GM21825 (cell line): ENCODE measurements at regions not wholly inside any gene's neighbourhood (a gene's known extent, or its start where the extent isn't known, plus 50 kb on each side); places are given as distances from the start of the nearest gene placed in this dataset.

Experiments used
- ATAC-seq: cut with Tn5 transposase; IDR thresholded peaks from one replicate; pipeline ENCODE4 v1.9.1; 2021; ENCODE audit warnings: mild to moderate bottlenecking, moderate library complexity; ENCODE audit not compliant: unreplicated experiment

- ATAC-seq, result no peak
Measured at GRCh38 chr5:125401724-125402622, 655.5 kb upstream of the ZNF608 start.

DNA sequence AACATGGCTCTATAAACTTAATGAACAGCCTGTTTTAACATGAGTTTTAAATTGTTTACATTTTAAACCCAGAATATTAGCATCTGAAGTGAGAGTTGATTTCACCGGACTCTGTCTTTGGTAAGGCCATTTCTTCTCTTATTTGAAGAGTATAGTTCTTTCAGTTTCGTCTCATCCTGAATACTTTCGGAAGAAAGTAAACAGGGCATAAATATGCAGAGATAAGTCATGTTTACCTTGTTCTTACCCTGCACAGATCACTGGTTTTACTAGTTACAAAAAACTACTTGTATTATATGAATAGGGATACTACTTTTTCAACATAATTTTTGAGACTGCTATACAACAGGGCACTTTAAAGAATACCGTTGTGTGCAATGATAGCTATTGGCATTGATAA is 656.3 kb upstream of the ZNF608 start:
- ATAC-seq, result no peak

- no peak for ATAC-seq
Measured at GRCh38 chr5:125404056-125404455, 657.6 kb upstream of the ZNF608 start.

GRCh38 chr5:125408448-125409233 is 662.2 kb upstream of the ZNF608 start:
- peak; percentile 31 for ATAC-seq

DNA sequence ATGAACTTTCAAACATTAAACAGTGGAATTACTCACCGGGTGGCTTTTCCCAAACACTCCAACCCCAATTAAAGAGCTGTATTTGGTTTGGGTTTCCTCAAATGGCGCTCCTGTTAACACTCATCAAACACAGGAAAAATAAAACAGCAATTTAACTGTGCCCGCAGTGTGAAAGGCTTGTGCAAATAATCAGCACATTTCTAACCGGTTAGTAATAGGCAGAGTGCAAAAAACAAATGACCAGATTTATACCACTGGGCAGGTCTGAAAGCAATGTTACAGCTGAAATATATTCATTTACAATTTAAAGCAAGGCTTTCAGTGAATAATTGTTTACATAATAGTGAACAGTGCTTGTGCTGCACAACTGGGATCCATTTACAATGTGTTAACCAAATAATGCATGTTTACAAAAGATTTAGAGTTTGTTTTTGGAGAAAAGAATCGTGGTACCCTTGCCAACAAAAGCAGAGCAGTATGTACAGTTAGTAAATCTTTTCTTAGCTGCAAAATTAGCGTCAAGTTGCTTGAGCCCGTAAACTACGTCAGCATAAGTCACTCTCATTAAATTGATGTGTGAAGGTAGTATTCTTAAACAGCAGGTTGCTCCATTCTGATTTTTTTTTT is 662.9 kb upstream of the ZNF608 start:
- ATAC-seq, result no peak

- ATAC-seq, result no peak
Measured at GRCh38 chr5:125409861-125410536, 663.6 kb upstream of the ZNF608 start.

DNA sequence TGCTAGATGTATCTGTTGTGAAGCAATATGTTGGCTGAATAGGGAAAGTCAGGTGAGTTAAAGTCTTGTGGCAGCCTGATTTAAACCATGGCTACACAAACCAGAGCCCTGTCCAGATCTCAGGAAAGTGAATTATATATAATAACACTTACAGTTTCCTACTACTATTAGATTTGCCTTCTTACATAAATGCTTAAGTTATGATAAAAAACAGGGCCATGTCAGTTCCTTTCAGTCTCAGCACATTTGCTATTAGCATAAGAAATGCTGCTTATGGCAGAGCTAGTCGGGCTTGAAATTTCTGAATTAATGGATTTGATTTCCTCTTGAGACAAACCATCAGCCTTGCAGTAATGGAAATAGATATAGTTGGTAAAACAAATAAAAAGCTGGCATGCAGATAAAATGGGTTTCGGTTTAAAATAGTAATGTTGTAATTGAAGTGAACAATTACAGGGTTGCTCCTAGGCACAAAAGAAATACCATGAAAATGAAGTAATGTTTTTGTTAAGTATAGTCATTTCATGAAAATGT is 664.2 kb upstream of the ZNF608 start:
- ATAC-seq, result no peak

DNA sequence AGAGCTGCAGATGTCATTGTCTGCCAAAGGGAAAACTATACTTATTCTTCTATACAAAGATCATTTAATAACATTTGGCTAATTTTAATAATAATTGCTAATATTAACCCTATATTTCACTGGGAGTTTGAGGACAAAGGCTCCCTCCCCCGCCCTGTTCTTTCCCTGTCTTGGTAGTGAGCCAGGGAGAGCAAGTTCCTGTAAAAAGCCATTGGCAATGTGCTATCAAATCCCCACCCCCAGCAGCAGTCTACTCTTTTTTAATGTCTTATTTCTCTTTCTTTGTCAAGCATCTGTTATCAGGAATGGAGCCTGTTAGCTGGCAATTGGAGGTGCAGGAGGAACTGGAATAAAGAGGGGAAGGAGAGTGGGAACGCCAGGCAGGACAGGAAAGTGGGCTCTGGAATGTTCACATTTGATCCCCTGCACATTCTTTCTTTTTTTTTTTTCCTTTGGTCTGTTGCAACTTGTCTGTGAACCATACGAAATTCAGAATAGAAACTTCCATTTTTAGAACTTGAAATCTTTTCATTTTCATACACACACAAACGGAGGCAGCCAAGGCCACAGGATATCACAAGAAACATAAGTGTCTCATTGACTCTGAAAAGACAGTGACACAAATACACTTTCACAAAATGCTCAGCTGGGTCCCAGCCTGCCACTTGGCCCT is 664.8 kb upstream of the ZNF608 start:
- peak; percentile 56 for ATAC-seq

GRCh38 chr5:125411744-125412560 is 665.5 kb upstream of the ZNF608 start:
- ATAC-seq, result peak; percentile 64

DNA sequence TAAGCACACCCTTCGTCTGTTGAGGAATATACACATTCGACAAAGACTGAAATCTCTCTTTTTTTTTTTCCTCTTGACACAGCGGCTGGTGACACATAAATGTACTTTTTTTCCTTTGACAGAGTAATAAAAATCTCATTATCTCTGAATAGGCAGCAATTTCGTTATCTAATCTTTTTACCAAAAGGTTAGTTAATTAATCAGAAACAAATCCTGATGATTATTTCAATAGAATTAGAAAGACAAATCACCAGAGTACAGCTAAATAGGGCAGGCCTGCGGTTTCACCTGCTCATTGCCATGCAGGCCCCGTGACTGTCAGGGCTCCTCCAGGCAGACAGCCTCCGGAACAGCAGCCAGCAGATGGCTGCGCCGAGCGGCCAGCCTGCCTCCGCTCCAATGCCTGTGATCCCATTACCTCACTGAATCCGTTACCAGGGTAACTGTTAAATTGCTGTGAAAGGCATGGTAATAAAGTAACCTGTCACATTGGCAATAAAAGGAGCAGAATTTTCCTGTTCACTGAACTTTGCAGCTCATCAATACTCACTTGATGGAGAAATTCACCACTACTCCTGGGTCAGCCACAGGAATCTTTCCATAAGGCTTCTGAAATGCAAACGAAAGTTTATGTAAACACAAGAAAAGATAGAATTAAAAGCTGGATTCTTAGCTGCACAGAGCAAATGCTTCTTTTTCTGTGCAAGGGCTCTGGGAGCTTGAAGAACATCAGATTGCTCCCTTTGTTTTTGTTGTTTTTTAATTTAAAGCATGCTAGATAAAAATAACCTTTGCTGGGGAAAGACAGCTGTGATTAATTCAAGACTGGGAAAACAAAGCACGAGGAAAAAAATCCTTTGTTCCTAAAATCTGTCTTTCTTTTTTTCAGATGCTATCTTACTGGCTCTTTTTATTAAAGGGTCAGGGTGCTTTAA is 666.4 kb upstream of the ZNF608 start:
- peak; percentile 39 for ATAC-seq

GRCh38 chr5:125413496-125414274 is 667.2 kb upstream of the ZNF608 start:
- ATAC-seq, result no peak

GRCh38 chr5:125415126-125415525 is 668.7 kb upstream of the ZNF608 start:
- no peak for ATAC-seq

DNA sequence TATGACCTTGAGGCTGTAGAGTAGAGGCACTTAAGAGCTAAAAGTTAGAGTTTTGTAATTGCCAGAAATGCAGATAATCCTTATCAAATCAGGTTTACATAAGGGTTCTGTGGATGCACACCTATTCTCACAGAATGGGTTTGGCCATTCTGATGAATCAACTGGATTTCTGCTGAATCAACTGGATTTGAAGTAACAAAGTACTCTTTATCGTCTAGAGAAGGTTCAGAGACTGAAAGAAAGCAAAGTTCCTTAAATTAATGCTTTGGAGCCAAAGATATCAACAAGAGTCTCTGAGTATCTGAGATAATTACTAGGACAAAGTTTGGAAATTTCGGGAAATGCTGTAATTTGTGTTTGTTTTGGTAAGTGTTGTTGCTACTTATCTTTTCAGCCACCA is 669.6 kb upstream of the ZNF608 start:
- no peak for ATAC-seq

DNA sequence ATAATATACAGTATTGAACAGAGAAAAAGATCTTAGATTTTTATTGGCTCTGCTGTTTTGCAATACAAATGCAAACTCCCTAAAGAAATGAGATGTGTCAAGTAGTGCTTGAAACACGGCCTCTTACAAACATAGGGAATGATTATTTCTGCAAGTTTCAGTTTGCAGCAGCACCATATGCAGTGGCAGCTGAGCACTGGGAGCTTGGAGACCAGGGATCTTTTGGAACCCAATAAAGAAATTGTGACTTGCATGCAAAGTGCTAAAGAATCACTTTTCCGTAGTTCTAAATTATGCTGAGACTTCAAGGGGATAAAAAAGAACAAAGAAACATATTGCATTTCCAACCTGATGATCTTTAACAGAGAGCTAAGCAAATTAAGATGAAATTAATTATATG is 674.6 kb upstream of the ZNF608 start:
- no peak for ATAC-seq

DNA sequence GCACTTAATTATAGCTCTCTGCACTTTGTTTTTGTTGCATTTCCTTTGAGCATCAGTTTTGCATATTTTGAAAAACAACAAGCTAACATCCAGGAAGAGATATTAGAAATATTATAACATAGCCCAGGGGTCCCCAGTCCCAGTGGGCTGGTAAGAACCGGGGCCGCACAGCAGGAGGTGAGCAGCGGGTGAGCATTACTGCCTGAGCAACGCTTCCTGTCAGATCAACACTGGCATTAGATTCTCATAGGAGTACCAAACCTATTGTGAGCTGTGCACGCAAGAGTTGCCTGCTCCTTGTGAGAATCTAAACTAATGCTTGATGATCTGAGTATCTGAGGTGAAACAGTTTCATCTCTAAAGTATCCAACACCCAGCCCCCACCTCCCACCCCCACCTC is 675.9 kb upstream of the ZNF608 start:
- no peak for ATAC-seq

DNA sequence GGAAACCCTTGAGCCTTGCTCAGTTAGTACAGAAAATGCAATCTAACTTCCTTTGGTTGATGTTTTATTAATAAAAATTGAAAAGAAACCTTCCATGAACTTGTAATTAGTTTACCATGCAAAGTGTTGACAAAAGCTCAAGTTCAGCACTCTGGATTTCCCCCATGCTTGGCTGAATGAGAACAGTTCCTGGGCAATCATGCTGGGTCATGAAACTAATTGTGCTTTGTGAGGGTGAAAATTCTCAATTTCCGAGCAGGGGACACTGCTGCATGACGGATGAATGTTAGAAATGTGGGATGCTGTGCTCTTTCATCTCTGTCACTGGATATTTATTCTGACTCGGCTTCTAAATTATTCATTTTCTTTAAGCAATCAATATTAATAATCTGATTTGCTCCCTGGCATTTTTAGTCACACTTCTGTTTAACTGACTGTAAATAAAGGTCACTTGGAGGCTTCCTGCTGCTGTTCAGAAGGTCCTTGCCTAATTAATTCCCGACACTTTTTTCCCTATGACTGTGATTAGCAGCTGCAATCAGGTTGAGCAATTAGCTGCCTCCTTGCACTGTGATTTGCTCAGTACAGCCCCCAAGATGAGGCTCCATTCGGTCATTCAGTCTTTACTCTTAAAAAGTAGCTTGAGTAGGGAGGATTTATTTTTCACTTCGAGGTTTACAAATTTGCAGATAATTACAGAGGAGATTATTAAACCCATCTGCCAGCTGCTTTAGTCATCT is 678.1 kb upstream of the ZNF608 start:
- no peak for ATAC-seq

GRCh38 chr5:125429498-125429897 is 683.1 kb upstream of the ZNF608 start:
- no peak for ATAC-seq
